WTC11 (cell line): ENCODE measurements at regions not wholly inside any gene's neighbourhood (a gene's known extent, or its start where the extent isn't known, plus 50 kb on each side); places are given as distances from the start of the nearest gene placed in this dataset.
A peak's percentile ranks its signal among the peaks of the same experiment; 100 is the strongest.

Experiments used
- ATAC-seq: fragments of 200-7000 bp; cut with Tn5 transposase; 2 replicates; pipeline ENCODE4 v1.10.0; 2021; ENCODE audit warnings: mild to moderate bottlenecking, moderate library complexity
- CTCF ChIA-PET: fragments of 300-600 bp; sonication (Branson Sonifier 250); formaldehyde crosslinking; loops from one replicate; lab custom pipeline; 2021; ENCODE audit warnings: antibody characterized with exemption; lab: Charles Lee
- POLR2A ChIA-PET: fragments of 350-600 bp; sonication (Branson Sonifier 250); formaldehyde crosslinking; loops from one replicate; lab custom pipeline; 2021; ENCODE audit warnings: antibody characterized with exemption; lab: Charles Lee
- DNase-seq: peaks from one replicate; pipeline ENCODE4 v3.0.0; 2021; ENCODE audit warnings: low spot score
- H3K27ac Mint-ChIP-seq: 2 replicates; pipeline ENCODE4 v1.8.0; 2021; ENCODE audit warnings: mixed read lengths
- H3K27me3 Mint-ChIP-seq: 2 replicates; pipeline ENCODE4 v1.8.0; 2021; ENCODE audit warnings: low read depth, mild to moderate bottlenecking, moderate library complexity, mixed read lengths
- H3K36me3 Mint-ChIP-seq: 2 replicates; pipeline ENCODE4 v1.8.0; 2021; ENCODE audit warnings: mixed read lengths
- H3K4me1 Mint-ChIP-seq: 2 replicates; pipeline ENCODE4 v1.8.0; 2022; ENCODE audit warnings: mixed read lengths
- H3K4me3 Mint-ChIP-seq: 2 replicates; pipeline ENCODE4 v1.8.0; 2021; ENCODE audit warnings: mild to moderate bottlenecking, moderate library complexity, mixed read lengths
- H3K9me3 Mint-ChIP-seq: 2 replicates; pipeline ENCODE4 v1.8.0; 2021; ENCODE audit warnings: mixed read lengths
- ETV6 ChIP-seq: sonication (generic); formaldehyde crosslinking; IDR thresholded peaks from 2 replicates; pipeline ENCODE4 v1.8.1; 2022; ENCODE audit warnings: mild to moderate bottlenecking, missing genetic modification reagents
- FOXK1 ChIP-seq: sonication (generic); formaldehyde crosslinking; IDR thresholded peaks from 2 replicates; pipeline ENCODE4 v1.8.0; 2022; ENCODE audit warnings: mild to moderate bottlenecking, moderate library complexity, missing genetic modification reagents
- GTF2I ChIP-seq: fragments of 250-450 bp; sonication (Bioruptor Pico); conservative IDR thresholded peaks from 2 replicates; pipeline ENCODE4 v1.4.0; 2021; ENCODE audit warnings: mild to moderate bottlenecking
- JAZF1 ChIP-seq: fragments of 250-450 bp; sonication (Bioruptor Pico); IDR thresholded peaks from 2 replicates; pipeline ENCODE4 v1.9.0; 2021; ENCODE audit warnings: moderate library complexity, mild to moderate bottlenecking, inconsistent platforms
- MYBL2 ChIP-seq: sonication (generic); formaldehyde crosslinking; IDR thresholded peaks from 2 replicates; pipeline ENCODE4 v1.8.1; 2023; ENCODE audit warnings: mild to moderate bottlenecking, moderate library complexity, missing genetic modification reagents
- NR2C2 ChIP-seq: sonication (generic); formaldehyde crosslinking; IDR thresholded peaks from 2 replicates; pipeline ENCODE4 v1.8.0; 2022; ENCODE audit warnings: mild to moderate bottlenecking, missing genetic modification reagents
- NR3C1 ChIP-seq: sonication (generic); formaldehyde crosslinking; conservative IDR thresholded peaks from 2 replicates; pipeline ENCODE4 v1.8.1; 2023; ENCODE audit warnings: low read depth, mild to moderate bottlenecking, missing genetic modification reagents
- RORB ChIP-seq: fragments of 250-450 bp; sonication (Bioruptor Pico); IDR thresholded peaks from 2 replicates; pipeline ENCODE4 v1.9.0; 2021; ENCODE audit warnings: mild to moderate bottlenecking
- TEAD4 ChIP-seq: sonication (generic); formaldehyde crosslinking; IDR thresholded peaks from 2 replicates; pipeline ENCODE4 v1.8.0; 2022; ENCODE audit warnings: mild to moderate bottlenecking, missing genetic modification reagents
- ZNF396 ChIP-seq: fragments of 250-450 bp; sonication (Bioruptor Pico); IDR thresholded peaks from 2 replicates; pipeline ENCODE4 v1.8.0; 2021; ENCODE audit warnings: mild to moderate bottlenecking, moderate library complexity, borderline replicate concordance
- TF ChIP-seq, protein P1 (sequence below): fragments of 200-600 bp; IDR thresholded peaks from 2 replicates; pipeline ENCODE4 v1.8.0; 2022; ENCODE audit warnings: antibody characterized with exemption
- TF ChIP-seq, protein P2 (sequence below): fragments of 250-450 bp; sonication (Bioruptor Pico); IDR thresholded peaks from 2 replicates; pipeline ENCODE4 v2.1.2; 2022; ENCODE audit warnings: mild to moderate bottlenecking, moderate library complexity
- TF ChIP-seq, protein P3 (sequence below): sonication (generic); formaldehyde crosslinking; IDR thresholded peaks from 2 replicates; pipeline ENCODE4 v1.8.1; 2023; ENCODE audit warnings: mild to moderate bottlenecking, missing genetic modification reagents
- TF ChIP-seq, protein P4 (sequence below): sonication (generic); formaldehyde crosslinking; IDR thresholded peaks from 2 replicates; pipeline ENCODE4 v1.8.0; 2023; ENCODE audit warnings: mild to moderate bottlenecking, missing genetic modification reagents

DNA sequence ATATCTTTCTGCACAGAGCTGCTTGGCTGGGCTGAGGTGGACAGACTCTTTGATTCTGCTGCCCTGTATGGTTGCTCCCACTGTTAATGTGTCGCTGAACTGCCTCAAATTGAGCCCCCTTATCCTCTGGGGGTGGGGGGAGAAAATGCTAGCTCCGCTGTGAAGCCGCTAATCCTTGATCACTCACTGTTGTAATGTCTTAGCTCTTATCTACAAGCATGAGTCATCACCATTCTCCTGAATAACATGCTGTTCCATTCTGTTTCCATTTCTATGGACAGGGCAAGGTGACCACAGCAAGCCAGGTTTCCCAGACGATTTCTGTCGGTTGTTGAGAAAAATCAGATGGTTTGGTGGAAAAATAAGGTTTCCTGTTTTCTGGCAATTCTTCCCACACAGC is 218.4 kb upstream of the GGTLC1 start:
- Mint-ChIP-seq H3K27me3 (peaks cover 3% of the 10 kb centered on the region), H3K27ac (no peak overlapping the region), H3K36me3 (peaks cover 3% of the 10 kb centered on the region; the same call in 1 of the 2 replicates), H3K4me3 (no peak overlapping the region), H3K9me3 (peaks cover 25% of the 10 kb centered on the region), H3K4me1 (peaks cover 14% of the 10 kb centered on the region)
- POLR2A ChIA-PET = no interaction called here
- DNase-seq (no peak), ATAC-seq (no peak)
- TF ChIP-seq TEAD4 (CRISPR knock-in tag) = no peak
- CTCF ChIA-PET = interaction anchor here (1.2 kb wide), 1 partner anchor 45 kb away, joined by 4 read pairs; no protein-coding TSS in a partner anchor

- H3K4me1 Mint-ChIP-seq = peaks cover 9% of the 10 kb centered on the region
- TF ChIP-seq FOXK1 (no peak), NR2C2 (CRISPR knock-in tag) (no peak), ZNF396 (CRISPR knock-in tag) (no peak), MYBL2 (CRISPR knock-in tag) (no peak)
- TF ChIP-seq, all 79 proteins: peak for 0
- Mint-ChIP-seq H3K9me3 (peaks cover 21% of the 10 kb centered on the region), H3K4me3 (no peak overlapping the region), H3K36me3 (no peaks in the 10 kb centered on the region; the same call in 1 of the 2 replicates), H3K27me3 (no peaks in the 10 kb centered on the region; the same call in 1 of the 2 replicates), H3K27ac (no peak overlapping the region)
- CTCF ChIA-PET = interaction anchor here (2.5 kb wide), 1 partner anchor 43 kb away, joined by 11 read pairs; no protein-coding TSS in a partner anchor
- no peak for ATAC-seq
- no peak for DNase-seq
- POLR2A ChIA-PET = no interaction called here
Measured at GRCh38 chr20:24203526-24204183, 215.1 kb upstream of the GGTLC1 start.

GRCh38 chr20:24199501-24199900 is 210.9 kb upstream of the GGTLC1 start:
- TF ChIP-seq, protein P1, sequence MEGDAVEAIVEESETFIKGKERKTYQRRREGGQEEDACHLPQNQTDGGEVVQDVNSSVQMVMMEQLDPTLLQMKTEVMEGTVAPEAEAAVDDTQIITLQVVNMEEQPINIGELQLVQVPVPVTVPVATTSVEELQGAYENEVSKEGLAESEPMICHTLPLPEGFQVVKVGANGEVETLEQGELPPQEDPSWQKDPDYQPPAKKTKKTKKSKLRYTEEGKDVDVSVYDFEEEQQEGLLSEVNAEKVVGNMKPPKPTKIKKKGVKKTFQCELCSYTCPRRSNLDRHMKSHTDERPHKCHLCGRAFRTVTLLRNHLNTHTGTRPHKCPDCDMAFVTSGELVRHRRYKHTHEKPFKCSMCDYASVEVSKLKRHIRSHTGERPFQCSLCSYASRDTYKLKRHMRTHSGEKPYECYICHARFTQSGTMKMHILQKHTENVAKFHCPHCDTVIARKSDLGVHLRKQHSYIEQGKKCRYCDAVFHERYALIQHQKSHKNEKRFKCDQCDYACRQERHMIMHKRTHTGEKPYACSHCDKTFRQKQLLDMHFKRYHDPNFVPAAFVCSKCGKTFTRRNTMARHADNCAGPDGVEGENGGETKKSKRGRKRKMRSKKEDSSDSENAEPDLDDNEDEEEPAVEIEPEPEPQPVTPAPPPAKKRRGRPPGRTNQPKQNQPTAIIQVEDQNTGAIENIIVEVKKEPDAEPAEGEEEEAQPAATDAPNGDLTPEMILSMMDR = no peak
- TF ChIP-seq GTF2I (CRISPR knock-in tag) (no peak), ETV6 (CRISPR knock-in tag) (no peak), JAZF1 (CRISPR knock-in tag) (no peak), NR3C1 (CRISPR knock-in tag) (no peak), RORB (CRISPR knock-in tag) (no peak)
- TF ChIP-seq, protein P2, sequence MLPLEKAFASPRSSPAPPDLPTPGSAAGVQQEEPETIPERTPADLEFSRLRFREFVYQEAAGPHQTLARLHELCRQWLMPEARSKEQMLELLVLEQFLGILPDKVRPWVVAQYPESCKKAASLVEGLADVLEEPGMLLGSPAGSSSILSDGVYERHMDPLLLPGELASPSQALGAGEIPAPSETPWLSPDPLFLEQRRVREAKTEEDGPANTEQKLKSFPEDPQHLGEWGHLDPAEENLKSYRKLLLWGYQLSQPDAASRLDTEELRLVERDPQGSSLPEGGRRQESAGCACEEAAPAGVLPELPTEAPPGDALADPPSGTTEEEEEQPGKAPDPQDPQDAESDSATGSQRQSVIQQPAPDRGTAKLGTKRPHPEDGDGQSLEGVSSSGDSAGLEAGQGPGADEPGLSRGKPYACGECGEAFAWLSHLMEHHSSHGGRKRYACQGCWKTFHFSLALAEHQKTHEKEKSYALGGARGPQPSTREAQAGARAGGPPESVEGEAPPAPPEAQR = no peak
- TF ChIP-seq, protein P3, sequence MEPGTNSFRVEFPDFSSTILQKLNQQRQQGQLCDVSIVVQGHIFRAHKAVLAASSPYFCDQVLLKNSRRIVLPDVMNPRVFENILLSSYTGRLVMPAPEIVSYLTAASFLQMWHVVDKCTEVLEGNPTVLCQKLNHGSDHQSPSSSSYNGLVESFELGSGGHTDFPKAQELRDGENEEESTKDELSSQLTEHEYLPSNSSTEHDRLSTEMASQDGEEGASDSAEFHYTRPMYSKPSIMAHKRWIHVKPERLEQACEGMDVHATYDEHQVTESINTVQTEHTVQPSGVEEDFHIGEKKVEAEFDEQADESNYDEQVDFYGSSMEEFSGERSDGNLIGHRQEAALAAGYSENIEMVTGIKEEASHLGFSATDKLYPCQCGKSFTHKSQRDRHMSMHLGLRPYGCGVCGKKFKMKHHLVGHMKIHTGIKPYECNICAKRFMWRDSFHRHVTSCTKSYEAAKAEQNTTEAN = no peak
- TF ChIP-seq, protein P4, sequence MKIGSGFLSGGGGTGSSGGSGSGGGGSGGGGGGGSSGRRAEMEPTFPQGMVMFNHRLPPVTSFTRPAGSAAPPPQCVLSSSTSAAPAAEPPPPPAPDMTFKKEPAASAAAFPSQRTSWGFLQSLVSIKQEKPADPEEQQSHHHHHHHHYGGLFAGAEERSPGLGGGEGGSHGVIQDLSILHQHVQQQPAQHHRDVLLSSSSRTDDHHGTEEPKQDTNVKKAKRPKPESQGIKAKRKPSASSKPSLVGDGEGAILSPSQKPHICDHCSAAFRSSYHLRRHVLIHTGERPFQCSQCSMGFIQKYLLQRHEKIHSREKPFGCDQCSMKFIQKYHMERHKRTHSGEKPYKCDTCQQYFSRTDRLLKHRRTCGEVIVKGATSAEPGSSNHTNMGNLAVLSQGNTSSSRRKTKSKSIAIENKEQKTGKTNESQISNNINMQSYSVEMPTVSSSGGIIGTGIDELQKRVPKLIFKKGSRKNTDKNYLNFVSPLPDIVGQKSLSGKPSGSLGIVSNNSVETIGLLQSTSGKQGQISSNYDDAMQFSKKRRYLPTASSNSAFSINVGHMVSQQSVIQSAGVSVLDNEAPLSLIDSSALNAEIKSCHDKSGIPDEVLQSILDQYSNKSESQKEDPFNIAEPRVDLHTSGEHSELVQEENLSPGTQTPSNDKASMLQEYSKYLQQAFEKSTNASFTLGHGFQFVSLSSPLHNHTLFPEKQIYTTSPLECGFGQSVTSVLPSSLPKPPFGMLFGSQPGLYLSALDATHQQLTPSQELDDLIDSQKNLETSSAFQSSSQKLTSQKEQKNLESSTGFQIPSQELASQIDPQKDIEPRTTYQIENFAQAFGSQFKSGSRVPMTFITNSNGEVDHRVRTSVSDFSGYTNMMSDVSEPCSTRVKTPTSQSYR = no peak
- Mint-ChIP-seq H3K4me1 (peaks cover 2% of the 10 kb centered on the region; the same call in 1 of the 2 replicates), H3K27ac (no peak overlapping the region), H3K9me3 (no peaks in the 10 kb centered on the region), H3K27me3 (no peaks in the 10 kb centered on the region; the same call in 1 of the 2 replicates), H3K36me3 (no peaks in the 10 kb centered on the region), H3K4me3 (no peak overlapping the region)
- ChIA-PET CTCF (interaction anchor here (1.3 kb wide), 1 partner anchor 9 kb away, joined by 8 read pairs; no protein-coding TSS in a partner anchor), POLR2A (no interaction called here)
- no peak for DNase-seq
- ATAC-seq = peak; percentile 73
